Activated CD4-positive, alpha-beta T cell treated with anti-CD3 and anti-CD28 coated beads, Interleukin-2, amount 50 U/mL, for 16 hours (primary cell): ENCODE measurements at regions not wholly inside any gene's neighbourhood (a gene's known extent, or its start where the extent isn't known, plus 50 kb on each side); places are given as distances from the start of the nearest gene placed in this dataset.
"Not testable (repeated sequence)": the region's sequence is repeated elsewhere in the genome, so short reads cannot be mapped to it uniquely, and the experiment has no call there.

Experiments used
- DNase-seq: peaks from one replicate; pipeline ENCODE4 v3.0.0-alpha.2; 2020

DNA sequence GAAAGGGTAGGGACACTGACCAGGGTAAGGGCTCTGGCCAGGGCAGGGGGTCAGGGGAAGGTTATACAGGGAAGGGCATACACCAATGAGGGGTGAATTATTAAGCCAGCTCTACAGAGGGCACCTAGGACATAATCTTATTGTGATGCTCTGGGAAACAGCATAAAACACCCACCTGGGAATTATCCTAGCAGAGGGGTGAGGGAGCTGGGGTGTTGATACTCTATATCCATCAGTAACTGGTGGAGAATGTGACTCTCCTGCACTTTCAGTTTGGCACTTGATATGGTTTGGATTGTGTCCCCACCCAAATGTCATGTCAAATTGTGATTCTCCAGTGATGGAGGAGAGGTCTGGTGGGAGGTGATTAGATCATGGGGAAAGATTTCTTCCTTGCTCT is 291.2 kb downstream of the ASMT start:
- no peak for DNase-seq

DNA sequence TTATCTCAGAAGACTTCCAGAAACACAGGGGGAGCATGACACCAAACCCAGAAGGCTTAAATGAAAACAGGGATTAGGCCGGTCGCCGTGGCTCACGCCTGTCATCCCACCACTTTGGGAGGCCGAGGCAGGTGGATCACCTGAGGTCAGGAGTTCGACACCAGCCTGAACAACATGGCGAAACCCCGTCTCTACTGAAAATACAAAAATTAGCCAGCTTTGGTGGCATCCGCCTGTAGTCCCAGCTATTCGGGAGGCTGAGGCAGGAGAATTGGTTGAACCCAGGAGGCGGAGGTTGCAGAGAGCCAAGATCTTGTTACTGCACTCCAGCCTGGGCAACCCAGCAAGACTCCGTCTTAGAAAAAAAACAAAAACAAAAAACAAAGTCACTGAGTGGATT is 294.1 kb downstream of the ASMT start:
- DNase-seq, result not testable (repeated sequence)

DNA sequence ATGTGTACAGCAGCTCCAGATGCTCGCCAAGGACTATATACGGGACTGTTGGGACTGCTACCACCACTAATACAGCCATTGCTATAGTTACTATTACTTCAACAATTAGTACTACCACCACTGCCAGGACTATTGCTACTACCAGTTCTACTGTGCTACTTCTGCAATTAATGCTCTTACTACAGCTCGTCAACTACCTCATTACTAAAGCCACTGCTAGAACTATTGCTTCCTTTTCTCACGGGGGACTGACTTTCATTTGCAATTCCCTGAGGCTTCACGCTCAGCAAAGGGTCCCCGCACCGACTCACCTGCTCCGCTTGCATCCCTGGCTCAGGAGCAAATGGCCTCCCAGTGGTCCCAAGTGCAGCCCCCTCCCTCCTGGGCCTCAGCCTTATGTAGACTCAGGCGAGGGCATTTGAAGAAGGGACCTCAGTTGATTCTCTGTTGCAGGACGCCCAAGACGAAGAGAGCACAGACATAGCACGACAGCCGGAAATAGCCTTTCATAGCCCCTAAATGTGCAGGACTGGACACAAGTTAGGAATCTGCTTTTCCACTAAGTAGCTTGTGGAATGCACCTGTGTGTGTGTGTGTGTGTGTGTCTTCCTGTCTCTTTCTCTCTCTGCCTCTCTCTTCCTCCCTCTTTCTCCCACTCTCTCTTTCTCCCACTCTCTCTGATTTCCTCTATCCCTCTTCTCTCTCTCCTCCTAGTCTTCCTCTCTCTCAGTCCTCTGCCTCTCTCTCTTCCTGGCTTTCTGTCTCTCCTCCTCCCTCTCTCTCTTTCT is 294.8 kb downstream of the ASMT start:
- no peak for DNase-seq

DNA sequence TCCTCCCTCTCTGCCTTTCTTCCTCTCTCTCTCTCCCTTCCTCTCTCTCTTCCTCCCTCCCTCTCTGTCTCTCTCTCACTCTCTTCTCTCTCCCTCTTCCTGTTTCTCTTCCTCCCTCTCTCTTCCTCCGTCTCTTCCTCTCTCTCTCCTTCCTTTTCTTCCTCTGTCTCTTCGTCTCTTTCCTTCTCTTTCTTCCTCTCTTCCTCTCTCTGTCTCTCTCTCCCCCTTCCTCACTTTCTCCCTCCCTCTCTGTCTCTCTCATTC is 295.3 kb downstream of the ASMT start:
- DNase-seq, result no peak

DNA sequence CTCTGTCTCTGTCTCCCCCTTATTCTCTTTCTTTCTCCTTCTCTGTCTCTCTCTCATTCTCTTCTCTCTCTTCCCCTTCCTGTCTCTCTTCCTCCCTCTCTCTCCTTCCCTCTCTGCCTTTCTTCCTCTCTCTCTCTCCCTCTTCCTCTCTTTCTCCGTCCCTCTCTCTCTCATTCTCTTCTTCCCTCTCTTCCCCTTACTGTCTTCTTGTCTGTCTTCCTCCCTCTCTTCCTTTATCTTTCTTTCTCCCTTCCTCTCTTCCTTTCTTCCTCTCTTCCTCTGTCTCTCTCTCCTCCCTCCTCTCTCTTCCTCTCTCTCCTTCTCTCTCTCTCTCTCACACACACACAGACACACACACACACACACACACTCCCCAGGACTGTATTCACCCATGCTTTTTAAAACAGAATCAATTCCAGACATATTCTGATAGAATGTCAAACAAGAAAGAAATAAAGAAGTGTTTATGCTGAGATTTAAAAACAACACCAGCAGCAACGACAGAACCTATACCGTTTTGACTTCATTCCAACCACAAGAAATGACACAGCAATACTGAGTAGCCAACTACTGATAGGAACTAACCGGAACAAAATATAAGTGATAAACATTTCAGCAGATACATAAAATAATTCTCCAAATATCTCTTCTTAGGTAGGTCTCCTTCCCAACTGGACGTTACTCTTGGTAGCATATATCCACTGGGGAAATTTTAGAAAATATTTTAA is 296.7 kb downstream of the ASMT start:
- no peak for DNase-seq

DNA sequence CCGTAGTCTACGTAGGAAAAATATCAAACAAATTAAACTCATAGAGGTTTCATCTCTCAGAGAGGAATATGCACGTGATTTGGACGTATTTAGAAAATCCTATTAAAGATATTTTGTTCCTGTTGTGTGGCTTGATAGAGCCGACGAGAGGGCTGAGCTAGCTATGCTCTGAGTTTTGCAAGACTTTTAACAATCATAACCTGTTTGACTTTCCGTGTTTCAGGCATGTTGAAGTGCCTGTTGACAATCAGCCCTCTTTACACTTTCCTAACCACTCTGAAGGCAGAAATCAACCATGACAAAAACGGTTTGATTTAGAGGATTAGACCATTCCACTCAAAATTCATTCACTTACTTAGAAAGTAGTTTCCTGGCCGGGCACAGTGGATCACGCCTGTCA is 297.3 kb downstream of the ASMT start:
- no peak for DNase-seq

DNA sequence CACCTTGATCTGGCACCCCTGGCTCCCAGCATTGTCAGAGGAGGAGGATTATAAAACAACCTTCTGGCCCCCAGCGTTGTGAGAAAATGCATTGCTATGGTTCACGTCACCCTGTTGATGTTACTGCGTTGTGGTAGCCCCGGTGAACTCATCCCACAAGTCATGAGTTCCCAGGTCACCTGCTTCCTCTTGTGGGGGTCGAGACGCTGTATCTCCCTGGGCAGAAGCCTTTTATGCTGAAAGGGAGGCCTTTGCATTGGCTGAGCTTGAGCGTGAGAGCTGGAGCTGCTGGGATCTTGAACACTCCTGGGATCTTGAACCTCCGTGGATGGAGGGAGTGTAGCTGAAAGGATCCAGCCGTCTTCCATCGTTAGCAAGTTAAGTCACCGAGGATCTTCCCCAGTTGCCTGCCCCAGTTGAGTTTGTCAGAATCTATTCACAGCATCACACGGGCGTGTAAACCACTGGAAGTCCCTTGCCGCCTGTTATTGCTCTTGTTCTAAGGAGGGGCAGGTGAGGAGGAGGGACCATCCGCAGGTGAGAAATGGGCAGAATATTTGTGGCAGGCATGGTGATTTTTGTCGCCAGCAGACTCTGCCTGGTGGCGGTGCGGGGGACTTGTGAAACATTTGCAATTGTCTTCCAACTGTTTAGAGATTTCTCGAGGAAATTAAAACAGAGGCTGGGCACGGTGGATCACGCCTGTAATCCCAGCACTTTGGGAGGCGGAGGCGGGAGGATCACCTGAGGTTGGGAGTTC is 299.9 kb downstream of the ASMT start:
- no peak for DNase-seq

DNA sequence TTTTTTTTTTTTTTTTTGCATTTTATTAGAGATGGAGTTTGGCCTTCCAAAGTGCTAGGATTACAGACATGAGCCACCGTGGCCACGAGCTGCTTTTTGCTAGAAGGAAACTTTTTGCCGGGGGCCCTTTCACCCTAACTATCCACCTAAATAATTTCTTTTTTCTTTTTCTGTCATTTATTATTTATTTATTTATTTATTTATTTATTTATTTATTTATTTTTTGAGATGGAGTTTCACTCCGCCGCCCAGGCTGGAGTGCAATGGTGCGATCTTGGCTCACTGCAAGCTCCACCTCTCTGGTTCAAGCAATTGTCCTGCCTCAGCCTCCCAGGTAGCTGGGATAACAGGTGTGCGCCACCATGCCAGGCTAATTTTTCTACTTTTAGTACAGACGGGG is 303.9 kb downstream of the ASMT start:
- no peak for DNase-seq

DNA sequence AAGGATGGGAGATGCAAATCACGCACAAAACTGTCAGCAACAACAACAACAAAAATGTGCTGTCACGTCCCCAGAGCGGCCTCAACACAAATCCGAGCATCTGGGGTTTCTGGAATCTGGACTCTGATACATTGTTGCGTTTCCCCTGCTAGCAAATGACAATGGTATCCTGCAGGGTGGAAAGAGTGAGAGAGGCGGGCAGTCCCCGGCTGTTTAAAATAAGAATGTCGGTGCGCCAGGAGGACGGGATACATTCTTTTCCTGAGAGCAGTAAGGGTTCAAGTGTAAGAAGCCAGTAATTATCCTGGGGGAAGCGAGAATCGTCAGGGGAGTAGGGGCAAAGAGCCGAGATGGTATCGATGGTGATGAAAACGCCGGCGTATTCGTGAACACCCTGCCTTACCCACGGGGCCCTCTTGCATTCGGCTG is 310.2 kb downstream of the ASMT start:
- DNase-seq, result no peak

DNA sequence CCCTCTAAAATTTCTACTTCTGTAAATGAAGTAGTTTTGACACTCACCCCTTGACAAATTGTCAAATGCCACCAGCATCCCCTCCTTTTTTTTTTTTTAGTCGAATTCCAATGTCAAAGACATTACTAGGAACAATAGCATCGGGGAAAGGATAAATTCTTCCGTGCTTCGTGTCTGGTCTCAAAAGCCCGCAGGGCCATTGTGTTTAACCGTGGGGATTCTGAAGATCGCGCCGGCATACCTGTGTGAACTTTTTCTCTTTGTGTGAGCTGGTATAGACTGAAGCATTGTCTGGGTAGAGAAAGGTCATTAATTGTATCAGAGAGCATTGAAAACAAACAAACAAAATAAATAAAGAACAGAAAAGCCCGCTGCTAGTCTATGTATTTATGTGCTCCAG is 313.9 kb downstream of the ASMT start:
- DNase-seq, result no peak

DNA sequence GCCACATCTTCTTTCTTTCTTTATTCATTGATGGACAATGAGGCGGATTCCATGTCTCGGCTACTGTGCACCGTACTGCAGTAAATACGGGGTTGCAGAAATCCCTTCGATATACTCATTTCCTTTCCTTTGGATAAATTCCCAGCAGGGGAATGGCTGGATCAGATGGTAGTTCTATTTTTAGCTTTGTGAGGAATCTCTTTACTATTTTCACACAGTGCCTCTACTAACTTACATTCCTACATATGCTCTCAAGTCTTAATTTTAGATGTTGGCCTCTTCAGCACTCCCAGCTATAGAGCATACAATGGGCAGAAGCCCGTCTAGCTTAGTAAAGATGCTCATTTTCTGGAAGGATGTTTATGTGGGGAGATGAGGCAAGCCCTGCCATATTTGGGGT is 317.4 kb downstream of the ASMT start:
- no peak for DNase-seq

DNA sequence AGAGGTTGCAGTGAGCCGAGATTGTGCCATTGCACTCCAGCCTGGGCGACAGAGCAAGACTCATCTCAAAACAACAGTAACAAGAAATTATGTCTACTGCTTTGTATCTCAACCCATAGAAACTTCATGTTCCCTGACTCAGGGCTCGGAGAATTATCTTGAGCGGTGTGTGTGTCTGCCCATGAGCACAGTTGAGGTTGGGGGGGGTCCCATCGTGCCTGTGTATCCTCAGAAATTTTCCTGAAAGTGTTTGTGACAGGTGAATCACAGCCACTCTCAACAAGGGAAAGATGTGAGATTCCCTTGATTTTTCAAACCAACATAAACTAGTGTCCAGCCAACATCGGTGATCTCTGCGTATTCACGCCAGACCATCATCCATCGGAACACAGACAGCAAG is 319.1 kb downstream of the ASMT start:
- DNase-seq, result no peak

DNA sequence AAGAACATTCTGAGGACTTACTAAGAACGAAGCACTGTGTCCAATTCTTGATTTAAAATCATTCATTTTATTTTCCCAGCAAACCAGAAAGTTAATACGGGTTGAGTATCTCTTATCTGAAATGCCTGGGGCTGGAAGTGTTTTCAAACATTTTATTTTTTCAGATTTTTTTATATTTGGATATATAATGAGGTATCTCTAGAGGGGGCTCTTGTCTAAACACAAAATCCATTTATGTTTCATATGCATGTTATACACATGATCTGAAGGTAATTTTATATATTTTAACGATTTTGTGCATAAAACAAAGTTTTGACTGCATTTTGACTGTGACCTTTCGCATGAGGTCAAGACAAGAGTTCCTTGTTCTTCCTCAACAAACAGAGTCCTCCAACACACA is 320.9 kb downstream of the ASMT start:
- no peak for DNase-seq

DNA sequence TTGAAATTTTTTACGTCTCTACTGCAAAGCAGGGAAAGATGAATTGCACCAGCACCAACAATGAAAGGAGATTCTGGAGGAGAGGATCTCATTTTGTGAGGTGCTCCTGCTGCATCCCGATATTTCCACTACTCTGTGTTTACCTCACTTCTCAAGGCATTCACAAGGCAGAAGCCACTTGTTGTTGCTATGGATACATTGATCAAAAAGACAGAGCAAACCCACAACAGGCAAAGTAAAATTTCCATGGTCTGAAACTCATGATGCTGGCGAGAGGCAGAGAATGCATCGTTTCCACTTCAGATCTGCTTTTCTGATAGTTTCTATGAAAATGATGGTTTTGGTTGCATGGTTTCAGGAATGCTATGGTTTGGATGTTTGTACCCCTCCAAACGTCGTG is 323.3 kb downstream of the ASMT start:
- DNase-seq, result no peak

DNA sequence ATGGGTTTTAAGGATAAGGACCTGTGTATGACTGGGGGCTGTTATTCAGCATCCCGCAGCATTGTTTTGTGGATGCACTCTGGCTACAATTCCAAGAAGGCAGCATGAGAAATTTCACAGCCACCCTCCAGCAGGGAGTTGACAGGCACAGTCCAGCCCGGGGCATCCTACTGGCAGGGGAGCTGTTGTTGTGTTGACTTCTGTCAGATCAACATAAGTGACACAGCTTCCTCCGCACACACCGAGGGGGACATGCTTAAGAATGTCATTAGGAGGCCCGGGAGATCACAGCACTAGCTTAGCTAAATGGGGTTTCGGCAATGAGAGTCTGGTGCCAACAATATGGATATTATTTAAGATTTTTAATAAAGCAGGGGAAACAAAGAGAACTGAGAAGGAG is 326.5 kb downstream of the ASMT start:
- DNase-seq, result no peak

DNA sequence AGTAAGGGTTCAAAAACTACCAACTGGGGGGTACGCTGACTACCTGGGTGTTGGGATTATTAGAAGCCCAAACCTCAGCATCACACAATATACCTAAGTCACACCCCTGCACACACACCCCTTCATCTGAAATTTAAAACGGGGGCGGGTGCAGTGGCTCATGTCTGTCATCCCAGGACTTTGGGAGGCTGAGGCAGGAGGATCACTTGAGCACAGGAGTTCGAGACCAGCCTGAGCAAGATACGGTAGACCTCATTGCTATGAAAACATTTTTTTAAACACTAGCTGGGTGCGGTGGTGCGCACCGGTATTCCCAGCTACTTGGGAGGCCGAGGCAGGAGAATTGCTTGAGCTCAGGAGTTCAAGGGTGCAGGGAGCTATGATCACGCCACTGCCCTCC is 331.0 kb downstream of the ASMT start:
- no peak for DNase-seq

DNA sequence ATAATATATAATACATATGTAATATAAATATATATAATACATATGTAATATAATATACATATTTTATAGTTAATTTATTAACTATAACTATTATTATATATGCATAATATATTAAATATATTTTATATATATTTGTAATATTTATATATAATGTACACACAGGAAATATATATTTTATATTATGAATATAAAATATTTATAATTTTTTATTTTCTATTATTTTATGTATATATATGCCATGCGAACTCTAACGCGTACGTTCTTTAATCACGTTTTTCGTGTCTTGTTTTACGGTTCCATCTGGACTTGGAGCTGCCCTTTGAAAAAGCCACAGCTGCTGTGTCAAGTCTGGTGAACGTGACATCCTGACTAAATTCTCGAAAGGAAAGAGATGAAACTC is 332.1 kb downstream of the ASMT start:
- DNase-seq, result no peak
